DND-41 (cell line): ENCODE measurements at regions not wholly inside any gene's neighbourhood (a gene's known extent, or its start where the extent isn't known, plus 50 kb on each side); places are given as distances from the start of the nearest gene placed in this dataset.
"Not testable (repeated sequence)": the region's sequence is repeated elsewhere in the genome, so short reads cannot be mapped to it uniquely, and the experiment has no call there.

ENCODE experiments used
- ATAC-seq: fragments of 200-7000 bp; cut with Tn5 transposase; 3 replicates; pipeline ENCODE4 v1.9.1; 2021; ENCODE audit warnings: low read depth; ENCODE audit not compliant: insufficient read depth
- DNase-seq: peaks from one replicate; pipeline ENCODE4 v3.0.0-alpha.2; 2020
- H2AFZ ChIP-seq: 2 replicates; pipeline ENCODE4 v1.6.0; 2012; ENCODE audit warnings: low read depth, low read length
- H3K27ac ChIP-seq: 2 replicates; pipeline ENCODE4 v1.5.1; 2012; ENCODE audit warnings: low read length, inconsistent platforms
- H3K27me3 ChIP-seq: fragments of 200-600 bp; sonication (generic); 2 replicates; pipeline ENCODE4 v1.6.0; 2012; ENCODE audit warnings: low read length, mild to moderate bottlenecking, inconsistent platforms; ENCODE audit not compliant: insufficient read depth, poor library complexity
- H3K36me3 ChIP-seq: 2 replicates; pipeline ENCODE4 v1.5.1; 2012; ENCODE audit warnings: low read length, inconsistent platforms; ENCODE audit not compliant: insufficient read depth
- H3K4me1 ChIP-seq: 2 replicates; pipeline ENCODE4 v1.5.1; 2012; ENCODE audit warnings: mild to moderate bottlenecking, low read length; ENCODE audit not compliant: insufficient read depth
- H3K4me2 ChIP-seq: 2 replicates; pipeline ENCODE4 v1.6.0; 2012; ENCODE audit warnings: mild to moderate bottlenecking, moderate library complexity, low read length, inconsistent platforms; ENCODE audit not compliant: insufficient read depth
- H3K4me3 ChIP-seq, 2 experiments: fragments of 200-600 bp in 1 of 2; shearing (Covaris generic) in 1 of 2; 2 replicates each; pipeline ENCODE4 v1.5.1; 2012 to 2016; ENCODE audit warnings: inconsistent platforms in 2 of 2, low read length in 2 of 2, mild to moderate bottlenecking in 2 of 2, low read depth in 1 of 2, moderate library complexity in 1 of 2
- H3K79me2 ChIP-seq: 2 replicates; pipeline ENCODE4 v1.6.0; 2012; ENCODE audit warnings: low read length, inconsistent platforms; ENCODE audit not compliant: insufficient read depth
- H3K9ac ChIP-seq: 2 replicates; pipeline ENCODE4 v1.6.0; 2012; ENCODE audit warnings: low read depth, mild to moderate bottlenecking, inconsistent platforms, low read length, moderate library complexity
- H3K9me3 ChIP-seq: 2 replicates; pipeline ENCODE4 v1.5.1; 2012; ENCODE audit warnings: low read length, moderate library complexity, mild to moderate bottlenecking, inconsistent platforms; ENCODE audit not compliant: insufficient read depth, severe bottlenecking
- H4K20me1 ChIP-seq: 2 replicates; pipeline ENCODE4 v1.6.0; 2012; ENCODE audit warnings: low read length; ENCODE audit not compliant: insufficient read depth
- EZH2 ChIP-seq: IDR thresholded peaks from 3 replicates; pipeline ENCODE4 v1.6.1; 2012; ENCODE audit warnings: borderline replicate concordance, low read depth, mild to moderate bottlenecking, moderate library complexity, low read length, inconsistent platforms; ENCODE audit not compliant: severe bottlenecking
- TF ChIP-seq, protein P1 (sequence below): IDR thresholded peaks from 2 replicates; pipeline ENCODE4 v1.5.1; 2012; ENCODE audit warnings: borderline replicate concordance, low read length, moderate library complexity, mild to moderate bottlenecking; ENCODE audit not compliant: poor library complexity, severe bottlenecking; ENCODE audit errors: extremely low read depth

DNA sequence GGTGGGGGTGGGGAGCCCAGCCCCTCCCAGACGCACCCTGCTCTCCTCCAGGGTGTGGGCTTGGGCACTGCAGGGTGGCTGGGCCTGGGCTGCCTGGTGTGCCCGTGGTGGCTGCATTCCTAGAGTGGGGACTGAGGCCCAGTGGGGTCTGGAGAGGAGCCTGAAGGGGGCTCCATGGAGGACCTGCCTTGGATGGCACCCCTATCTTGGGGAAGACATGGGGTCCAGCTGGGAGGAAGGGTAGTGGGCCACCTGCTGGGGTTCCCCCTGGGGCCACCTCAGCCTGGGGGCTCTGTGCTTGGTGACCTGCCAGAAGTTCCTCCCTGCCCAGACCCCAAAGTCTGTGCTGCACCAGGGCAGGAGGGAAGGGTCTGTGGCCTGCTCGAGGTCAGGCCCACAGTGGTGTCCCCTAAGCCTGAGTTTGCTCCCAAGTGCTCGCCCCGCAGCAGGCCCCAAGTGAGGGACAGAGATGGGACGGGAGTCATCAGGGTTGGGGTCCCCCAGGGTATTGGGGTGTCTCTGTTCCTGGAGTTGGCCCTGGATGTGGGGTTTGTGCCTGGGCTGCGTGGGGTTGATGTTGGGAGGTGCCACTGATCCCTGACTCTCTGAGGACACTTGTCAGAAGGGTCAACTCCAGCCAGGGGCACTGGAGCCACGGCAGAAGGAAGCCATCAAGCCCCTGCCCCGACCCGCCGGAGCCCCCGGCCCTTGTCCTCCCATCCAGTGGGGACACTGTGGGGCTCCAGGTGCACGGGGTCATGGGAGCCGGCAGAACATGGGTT is 382.9 kb downstream of the TMEM121 start:
- no peak for ATAC-seq
- H3K4me2 ChIP-seq = no peak overlapping the region
- H4K20me1 ChIP-seq = no peaks in the 10 kb centered on the region; the same call in 1 of the 2 replicates

DNA sequence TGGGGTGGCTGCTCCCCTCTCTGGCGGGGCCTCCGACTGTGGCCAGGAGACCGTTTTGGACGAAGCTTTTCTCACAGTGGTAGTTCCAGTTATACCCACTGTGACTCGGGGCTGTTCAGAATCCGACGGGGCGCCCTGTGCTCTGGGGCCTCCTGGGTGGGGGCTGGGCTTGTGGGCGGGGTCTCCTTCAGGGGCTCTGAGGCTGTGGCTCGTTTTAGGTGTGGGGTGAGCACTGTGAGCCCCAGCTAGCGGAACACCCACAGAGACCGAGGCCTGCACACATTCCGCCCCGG is 383.4 kb downstream of the TMEM121 start:
- not testable (repeated sequence) for DNase-seq, H3K36me3 ChIP-seq, H3K9me3 ChIP-seq, H3K4me2 ChIP-seq, H3K4me3 ChIP-seq, H3K9ac ChIP-seq, H2AFZ ChIP-seq, H4K20me1 ChIP-seq, H3K79me2 ChIP-seq, ATAC-seq, H3K27ac ChIP-seq, H3K27me3 ChIP-seq, H3K4me1 ChIP-seq

More for the DNA sequence above, 382.9 kb downstream of the TMEM121 start:
- no peak overlapping the region for H3K9ac ChIP-seq
- no peaks in the 10 kb centered on the region for H3K9me3 ChIP-seq
- TF ChIP-seq EZH2 = no peak
- TF ChIP-seq, protein P1, sequence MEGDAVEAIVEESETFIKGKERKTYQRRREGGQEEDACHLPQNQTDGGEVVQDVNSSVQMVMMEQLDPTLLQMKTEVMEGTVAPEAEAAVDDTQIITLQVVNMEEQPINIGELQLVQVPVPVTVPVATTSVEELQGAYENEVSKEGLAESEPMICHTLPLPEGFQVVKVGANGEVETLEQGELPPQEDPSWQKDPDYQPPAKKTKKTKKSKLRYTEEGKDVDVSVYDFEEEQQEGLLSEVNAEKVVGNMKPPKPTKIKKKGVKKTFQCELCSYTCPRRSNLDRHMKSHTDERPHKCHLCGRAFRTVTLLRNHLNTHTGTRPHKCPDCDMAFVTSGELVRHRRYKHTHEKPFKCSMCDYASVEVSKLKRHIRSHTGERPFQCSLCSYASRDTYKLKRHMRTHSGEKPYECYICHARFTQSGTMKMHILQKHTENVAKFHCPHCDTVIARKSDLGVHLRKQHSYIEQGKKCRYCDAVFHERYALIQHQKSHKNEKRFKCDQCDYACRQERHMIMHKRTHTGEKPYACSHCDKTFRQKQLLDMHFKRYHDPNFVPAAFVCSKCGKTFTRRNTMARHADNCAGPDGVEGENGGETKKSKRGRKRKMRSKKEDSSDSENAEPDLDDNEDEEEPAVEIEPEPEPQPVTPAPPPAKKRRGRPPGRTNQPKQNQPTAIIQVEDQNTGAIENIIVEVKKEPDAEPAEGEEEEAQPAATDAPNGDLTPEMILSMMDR = no peak
- no peaks in the 10 kb centered on the region for H3K79me2 ChIP-seq
- H3K27me3 ChIP-seq = no peaks in the 10 kb centered on the region
- no peak overlapping the region for H2AFZ ChIP-seq
- no peaks in the 10 kb centered on the region for H3K36me3 ChIP-seq
- DNase-seq = no peak
- no peak overlapping the region for H3K4me3 ChIP-seq
- H3K4me1 ChIP-seq = no peaks in the 10 kb centered on the region
- H3K27ac ChIP-seq = no peak overlapping the region

DNA sequence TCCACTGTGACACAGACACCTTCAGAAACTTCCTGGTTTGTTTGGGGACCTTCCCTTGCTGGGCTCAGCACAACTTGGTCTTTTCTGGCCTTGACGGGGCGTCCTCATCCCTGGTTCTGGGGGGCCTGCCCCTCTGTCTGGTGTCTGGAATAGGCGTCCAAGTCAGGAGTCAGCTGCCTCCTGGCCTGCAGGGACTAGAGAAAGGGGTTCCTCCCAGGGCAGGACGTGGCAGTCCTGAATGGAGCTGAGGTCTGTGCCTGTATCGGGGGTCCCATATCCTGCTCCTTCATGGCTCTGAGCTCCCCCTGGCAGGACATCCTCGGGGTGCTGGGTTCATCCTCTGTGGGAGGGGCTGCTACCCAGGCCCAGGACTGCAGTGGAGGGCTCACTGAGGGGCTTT is 384.0 kb downstream of the TMEM121 start:
- Histone ChIP-seq H3K4me2 (no peak overlapping the region), H3K4me1 (no peaks in the 10 kb centered on the region), H3K27ac (no peak overlapping the region), H4K20me1 (no peaks in the 10 kb centered on the region; the same call in 1 of the 2 replicates), H3K27me3 (no peaks in the 10 kb centered on the region), H3K9me3 (no peaks in the 10 kb centered on the region), H2AFZ (no peak overlapping the region), H3K36me3 (no peaks in the 10 kb centered on the region), H3K9ac (no peak overlapping the region), H3K4me3 (no peak overlapping the region), H3K79me2 (no peaks in the 10 kb centered on the region)
- no peak for ATAC-seq
- no peak for TF ChIP-seq EZH2
- TF ChIP-seq, protein P1 = no peak
- DNase-seq = no peak

DNA sequence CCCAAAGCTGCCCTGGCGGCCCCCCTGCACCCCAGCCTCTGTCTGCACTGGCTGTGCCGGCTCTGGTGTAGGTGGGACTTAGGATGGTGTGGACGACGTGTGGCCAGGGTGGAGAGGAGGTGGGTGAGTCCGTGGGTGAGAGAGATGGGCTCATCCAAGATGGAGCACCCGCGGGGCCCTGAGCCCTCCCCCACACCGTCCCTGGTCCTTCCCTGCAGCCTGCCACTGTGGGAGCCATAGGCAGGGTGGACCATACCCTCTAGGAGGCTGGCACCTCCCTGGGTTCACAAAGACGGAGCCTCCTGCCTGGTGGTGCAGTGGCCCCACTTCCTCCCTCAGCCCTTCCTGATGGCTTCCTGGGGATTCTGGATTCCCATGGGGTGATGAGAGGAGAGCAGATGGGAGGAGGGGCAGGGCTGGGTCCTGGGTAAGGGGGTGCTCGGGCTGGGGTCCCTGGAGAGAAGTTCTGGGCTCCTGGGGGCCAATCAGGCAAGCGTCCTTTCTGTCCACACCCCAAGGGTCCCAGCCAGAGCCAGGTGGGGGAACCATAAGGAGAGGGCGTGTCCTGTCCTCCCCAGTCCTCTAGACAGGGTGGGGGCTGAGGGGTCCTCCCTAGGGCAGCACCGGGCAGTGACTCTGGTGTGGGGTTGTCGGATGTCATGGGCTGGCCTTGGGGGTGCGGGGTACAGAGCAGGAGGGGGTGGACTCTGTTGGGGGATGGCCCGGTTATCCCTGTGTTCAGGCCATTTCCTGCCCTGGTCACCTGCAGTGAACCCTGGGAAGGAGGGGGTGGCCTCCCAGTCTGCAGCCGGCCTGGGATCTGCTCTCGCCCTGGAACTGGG is 384.8 kb downstream of the TMEM121 start:
- TF ChIP-seq EZH2 = no peak
- TF ChIP-seq, protein P1 = no peak
- Histone ChIP-seq H3K27ac (no peak overlapping the region), H3K79me2 (no peaks in the 10 kb centered on the region)

DNA sequence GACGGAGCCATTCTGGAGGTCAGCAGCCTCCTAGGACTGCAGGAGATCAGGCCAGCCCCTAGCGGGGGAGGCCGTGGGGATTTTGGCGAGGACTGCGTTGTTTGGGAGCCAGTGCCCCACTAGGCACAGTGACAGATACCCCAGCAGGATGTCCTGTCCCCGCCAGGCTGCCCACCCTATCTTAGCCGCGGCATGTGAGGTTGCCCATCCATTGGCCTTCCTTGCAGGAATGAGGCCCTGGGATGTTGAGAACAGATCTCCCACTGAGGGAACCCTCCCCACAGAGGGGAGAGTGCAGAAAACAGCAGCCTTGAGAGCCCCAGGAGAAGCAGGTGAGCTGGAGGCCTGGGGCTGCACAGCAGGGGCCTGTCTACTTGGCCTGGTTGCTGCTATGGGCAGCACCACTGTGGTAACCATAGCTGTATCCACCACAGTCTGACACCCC is 385.5 kb downstream of the TMEM121 start:
- H4K20me1 ChIP-seq, H3K36me3 ChIP-seq, H3K9ac ChIP-seq, H2AFZ ChIP-seq, H3K27me3 ChIP-seq, H3K9me3 ChIP-seq, H3K27ac ChIP-seq, H3K4me1 ChIP-seq, H3K4me3 ChIP-seq, DNase-seq, H3K79me2 ChIP-seq, ATAC-seq, H3K4me2 ChIP-seq: not testable (repeated sequence)

More for the DNA sequence above, 384.8 kb downstream of the TMEM121 start:
- Histone ChIP-seq H4K20me1 (no peaks in the 10 kb centered on the region; the same call in 1 of the 2 replicates), H2AFZ (no peak overlapping the region), H3K9me3 (no peaks in the 10 kb centered on the region), H3K4me2 (no peak overlapping the region), H3K27me3 (no peaks in the 10 kb centered on the region), H3K4me1 (no peaks in the 10 kb centered on the region), H3K4me3 (no peak overlapping the region), H3K9ac (no peak overlapping the region), H3K36me3 (no peaks in the 10 kb centered on the region)
- DNase-seq (no peak), ATAC-seq (no peak)
